Uterus (tissue), 2 donors: ENCODE measurements at regions not wholly inside any gene's neighbourhood (a gene's known extent, or its start where the extent isn't known, plus 50 kb on each side); places are given as distances from the start of the nearest gene placed in this dataset.

ENCODE experiments used
- CTCF ChIP-seq, 4 experiments: fragments of 200-600 bp in 2 of 4; fragments of 450-650 bp in 2 of 4; sonication (generic) in 2 of 4; IDR thresholded peaks; one replicate each; pipeline ENCODE4 v1.5.1; 2016 to 2019; ENCODE audit warnings: antibody characterized with exemption in 4 of 4, mild to moderate bottlenecking in 2 of 4, moderate library complexity in 1 of 4
- POLR2A ChIP-seq, 2 donors: fragments of 450-650 bp; IDR thresholded peaks; one replicate each; pipeline ENCODE4 v1.6.1; 2016; ENCODE audit warnings: antibody characterized with exemption in 2 of 2, mild to moderate bottlenecking in 1 of 2, moderate library complexity in 1 of 2

DNA sequence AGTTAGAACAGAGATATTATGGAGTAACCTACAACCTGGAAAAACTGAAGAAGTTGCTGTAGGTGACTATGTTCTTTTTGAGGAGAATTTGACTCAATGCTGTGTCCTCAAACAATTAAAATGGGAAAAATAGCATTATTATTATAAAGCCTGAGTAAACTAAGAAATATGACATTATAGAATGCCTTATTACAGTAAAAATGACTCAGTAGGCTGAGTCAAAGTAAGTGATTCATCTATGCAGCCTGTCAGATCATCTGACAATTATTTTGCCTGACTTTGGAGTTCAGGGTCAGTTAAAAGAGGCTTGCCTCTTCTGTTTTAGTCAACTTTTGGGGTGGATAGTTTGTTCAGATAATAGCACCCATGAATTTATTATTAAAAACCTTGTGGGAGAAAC is 150.8 kb upstream of the PTGFR start:
- TF ChIP-seq CTCF (IDR thresholded peaks at IDR 0.05) (no peak), POLR2A (IDR thresholded peaks at IDR 0.05) (no peak)
